ENCODE measurements at regions not wholly inside any gene's neighbourhood (a gene's known extent, or its start where the extent isn't known, plus 50 kb on each side); places are given as distances from the start of the nearest gene placed in this dataset.

DNA sequence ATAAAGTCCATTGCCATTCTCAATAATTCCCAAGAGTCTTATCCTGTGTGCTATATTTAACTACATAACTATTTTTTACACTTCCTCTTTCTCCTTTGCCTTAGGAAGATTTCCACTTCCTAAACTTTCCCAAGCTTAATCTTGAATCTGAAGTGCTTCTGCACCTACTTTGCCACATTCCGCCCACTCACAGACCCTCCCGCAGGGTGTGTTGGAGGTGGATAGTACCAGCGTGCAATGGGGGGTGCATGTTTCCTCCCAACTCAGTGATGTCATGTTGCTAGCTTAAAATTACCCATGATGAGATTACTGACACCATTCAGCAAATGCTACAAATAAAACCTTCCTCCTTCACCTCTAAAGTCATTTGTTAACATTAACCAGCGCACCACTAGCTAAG is 460.2 kb downstream of the NR2F1-AS1 start:
- no peak for TF ChIP-seq POLR2A (IDR thresholded peaks at IDR 0.05)
- TF ChIP-seq, protein P1, sequence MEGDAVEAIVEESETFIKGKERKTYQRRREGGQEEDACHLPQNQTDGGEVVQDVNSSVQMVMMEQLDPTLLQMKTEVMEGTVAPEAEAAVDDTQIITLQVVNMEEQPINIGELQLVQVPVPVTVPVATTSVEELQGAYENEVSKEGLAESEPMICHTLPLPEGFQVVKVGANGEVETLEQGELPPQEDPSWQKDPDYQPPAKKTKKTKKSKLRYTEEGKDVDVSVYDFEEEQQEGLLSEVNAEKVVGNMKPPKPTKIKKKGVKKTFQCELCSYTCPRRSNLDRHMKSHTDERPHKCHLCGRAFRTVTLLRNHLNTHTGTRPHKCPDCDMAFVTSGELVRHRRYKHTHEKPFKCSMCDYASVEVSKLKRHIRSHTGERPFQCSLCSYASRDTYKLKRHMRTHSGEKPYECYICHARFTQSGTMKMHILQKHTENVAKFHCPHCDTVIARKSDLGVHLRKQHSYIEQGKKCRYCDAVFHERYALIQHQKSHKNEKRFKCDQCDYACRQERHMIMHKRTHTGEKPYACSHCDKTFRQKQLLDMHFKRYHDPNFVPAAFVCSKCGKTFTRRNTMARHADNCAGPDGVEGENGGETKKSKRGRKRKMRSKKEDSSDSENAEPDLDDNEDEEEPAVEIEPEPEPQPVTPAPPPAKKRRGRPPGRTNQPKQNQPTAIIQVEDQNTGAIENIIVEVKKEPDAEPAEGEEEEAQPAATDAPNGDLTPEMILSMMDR (IDR thresholded peaks at IDR 0.05) = no peak

Data from heart left ventricle (tissue), 13 donors.